ENCODE measurements at regions not wholly inside any gene's neighbourhood (a gene's known extent, or its start where the extent isn't known, plus 50 kb on each side); places are given as distances from the start of the nearest gene placed in this dataset.

GRCh38 chr4:163967263-163967662, 472.8 kb downstream of the TMA16 start:
- no peak for DNase-seq (ENCODE audit: low read depth)

GRCh38 chr4:163967710-163968109, 473.2 kb downstream of the TMA16 start:
- no peak for DNase-seq (ENCODE audit: low read depth)

GRCh38 chr4:163969291-163969690, 474.8 kb downstream of the TMA16 start:
- DNase-seq (ENCODE audit: low read depth): no peak

GRCh38 chr4:163976588-163976987, 482.1 kb downstream of the TMA16 start:
- no peak for DNase-seq (ENCODE audit: low read depth)

GRCh38 chr4:163988391-163988790, 493.9 kb downstream of the TMA16 start:
- no peak for DNase-seq (ENCODE audit: low read depth)

GRCh38 chr4:163988865-163989264, 494.4 kb downstream of the TMA16 start:
- DNase-seq (ENCODE audit: low read depth): no peak

GRCh38 chr4:163991298-163991865, 496.9 kb downstream of the TMA16 start:
- no peak for DNase-seq (ENCODE audit: low read depth)

- DNase-seq (ENCODE audit: low read depth): no peak
These were observed 514.9 kb downstream of the TMA16 start for GRCh38 chr4:164009435-164009834.

- DNase-seq (ENCODE audit: low read depth): no peak
These were observed 517.3 kb downstream of the TMA16 start for GRCh38 chr4:164011791-164012190.

- DNase-seq (ENCODE audit: low read depth): peak; percentile 7
These were observed 518.0 kb downstream of the TMA16 start for GRCh38 chr4:164012396-164013027.

GRCh38 chr4:164021947-164022346, 527.5 kb downstream of the TMA16 start:
- no peak for DNase-seq (ENCODE audit: low read depth)

- DNase-seq (ENCODE audit: low read depth): no peak
These were observed 528.7 kb downstream of the TMA16 start for GRCh38 chr4:164023214-164023613.

GRCh38 chr4:164027805-164028204, 533.3 kb downstream of the TMA16 start:
- DNase-seq (ENCODE audit: low read depth): no peak

- no peak for DNase-seq (ENCODE audit: low read depth)
These were observed 545.0 kb downstream of the TMA16 start for GRCh38 chr4:164039482-164039881.

GRCh38 chr4:164056426-164057142, 562.1 kb downstream of the TMA16 start:
- DNase-seq (ENCODE audit: low read depth): no peak

GRCh38 chr4:164058776-164059445, 564.4 kb downstream of the TMA16 start:
- no peak for DNase-seq (ENCODE audit: low read depth)

- no peak for DNase-seq (ENCODE audit: low read depth)
These were observed 566.0 kb downstream of the TMA16 start for GRCh38 chr4:164060456-164060855.

GRCh38 chr4:164068392-164068791, 573.9 kb downstream of the TMA16 start:
- no peak for DNase-seq (ENCODE audit: low read depth)

- DNase-seq (ENCODE audit: low read depth): no peak
These were observed 576.1 kb downstream of the TMA16 start for GRCh38 chr4:164070625-164071024.

- no peak for DNase-seq (ENCODE audit: low read depth)
These were observed 586.9 kb downstream of the TMA16 start for GRCh38 chr4:164081371-164081770.

- DNase-seq (ENCODE audit: low read depth): no peak
These were observed 587.3 kb downstream of the TMA16 start for GRCh38 chr4:164081801-164082200.

GRCh38 chr4:164087733-164088132, 593.2 kb downstream of the TMA16 start:
- DNase-seq (ENCODE audit: low read depth): no peak
